ENCODE measurements at regions not wholly inside any gene's neighbourhood (a gene's known extent, or its start where the extent isn't known, plus 50 kb on each side); places are given as distances from the start of the nearest gene placed in this dataset.
"Not testable (repeated sequence)": the region's sequence is repeated elsewhere in the genome, so short reads cannot be mapped to it uniquely, and the experiment has no call there.

DNA sequence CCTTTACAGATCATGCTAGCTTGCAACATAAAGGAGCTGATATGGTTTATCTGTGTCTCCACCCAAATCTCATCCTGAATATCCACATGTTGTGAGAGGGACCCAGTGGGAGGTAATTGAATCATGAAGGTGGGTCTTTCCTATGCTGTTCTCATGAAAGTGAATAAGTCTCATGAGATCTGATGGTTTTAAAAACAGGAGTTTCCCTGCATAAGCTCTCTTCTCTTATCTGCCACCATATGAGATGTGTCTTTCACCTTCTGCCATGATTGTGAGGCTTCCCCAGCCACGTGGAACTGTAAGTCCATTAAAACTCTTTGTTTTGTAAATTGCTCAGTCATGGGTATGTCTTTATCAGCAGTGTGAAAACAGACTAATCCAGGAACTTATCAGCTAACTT, 79.2 kb upstream of the PDHA2 start:
- H3K23ac ChIP-seq (ENCODE audit: low read depth, low read length); H3K79me1 ChIP-seq (ENCODE audit: low read depth in 1 of 2, low read length in 2 of 2); H4K8ac ChIP-seq (ENCODE audit: low read depth in 2 of 2, low read length in 2 of 2); H4K5ac ChIP-seq (ENCODE audit: low read depth, low read length); H3K27ac ChIP-seq (ENCODE audit: insufficient read depth, low read length); DNase-seq; H3K9me1 ChIP-seq (ENCODE audit: insufficient read depth, low read length); dilution Hi-C loops (cut with HindIII; ENCODE audit: low sequenced_read_pairs, unreplicated experiment); H4K91ac ChIP-seq (ENCODE audit: insufficient read depth, low read depth, low read length); H3K36me3 ChIP-seq (ENCODE audit: control insufficient read depth, insufficient read depth, low read length); H2AK9ac ChIP-seq (replicated peaks; ENCODE audit: low read depth, low read length, poor library complexity); H3K14ac ChIP-seq (replicated peaks; ENCODE audit: low read depth, low read length); H2BK120ac ChIP-seq (ENCODE audit: low read depth, low read length); BruUV-seq (replicated peaks); H4K20me1 ChIP-seq (ENCODE audit: insufficient read depth, low read length); H2AFZ ChIP-seq (replicated peaks; ENCODE audit: low read length, poor library complexity); intact Hi-C loops (cut with micrococcal nuclease); POLR2A ChIA-PET (ENCODE audit: unreplicated experiment); H2BK5ac ChIP-seq (ENCODE audit: low read depth, low read length, poor library complexity, severe bottlenecking); H3K18ac ChIP-seq (ENCODE audit: low read depth, low read length); H3K56ac ChIP-seq (ENCODE audit: extremely low read depth, insufficient read depth, low read length); H3K4me2 ChIP-seq (ENCODE audit: low read depth, low read length); H3K4me1 ChIP-seq (ENCODE audit: control insufficient read depth, insufficient read depth, low read length); in situ Hi-C loops (cut with MboI; ENCODE audit: low sequenced_read_pairs); H3K4ac ChIP-seq (ENCODE audit: low read depth, low read length); H2BK20ac ChIP-seq (ENCODE audit: low read depth, low read length); H3K4me3 ChIP-seq (ENCODE audit: insufficient read depth, low read depth, low read length); H3K27me3 ChIP-seq (ENCODE audit: control insufficient read depth, insufficient read depth, low read length); ATAC-seq (ENCODE audit: low read depth); H2BK15ac ChIP-seq (ENCODE audit: low read depth, low read length); H2AK5ac ChIP-seq (ENCODE audit: low read depth, low read length); H3K9ac ChIP-seq (ENCODE audit: low read depth, low read length): not testable (repeated sequence)
- CTCF ChIA-PET, result interaction anchor here (0.6 kb wide), 1 partner anchor 593 kb away, joined by 3 read pairs; no protein-coding TSS in a partner anchor
- H3K9me3 ChIP-seq (ENCODE audit: control insufficient read depth, insufficient read depth, low read length), result peaks cover 10% of the 10 kb centered on the region; the same call in 1 of the 2 replicates
- WGBS, 2 experiments (ENCODE audit: extremely low coverage in 2 of 2, insufficient read length in 1 of 2), result no CpG with 5 or more reads among the region's 1 CpG
